H1 (cell line): ENCODE measurements at regions not wholly inside any gene's neighbourhood (a gene's known extent, or its start where the extent isn't known, plus 50 kb on each side); places are given as distances from the start of the nearest gene placed in this dataset.

Source experiments
- CTCF ChIA-PET: fragments of 300-600 bp; sonication (Branson Sonifier 250); formaldehyde crosslinking; loops from one replicate; lab custom pipeline; 2021; ENCODE audit not compliant: partially characterized antibody; lab: Charles Lee
- POLR2A ChIA-PET: fragments of 300-600 bp; sonication (Branson Sonifier 250); formaldehyde crosslinking; loops from one replicate; lab custom pipeline; 2021; ENCODE audit warnings: inconsistent platforms; ENCODE audit not compliant: partially characterized antibody; lab: Charles Lee
- DNase-seq, 2 experiments: peaks; one replicate each; pipeline versions ENCODE4 v3.0.0 to v3.0.0-alpha.2; 2010 to 2022; ENCODE audit warnings: low spot score in 2 of 2, low read depth in 1 of 2, mixed read lengths in 1 of 2
- FAIRE-seq: peaks from 2 replicates; lab custom pipeline; 2011; peaks lifted over from hg19 to GRCh38; lab: Jason Lieb, UNC
- H2AFZ ChIP-seq: 2 replicates; pipeline ENCODE4 v1.8.1; 2012; ENCODE audit warnings: low read length, inconsistent platforms
- H2AK5ac ChIP-seq: 2 replicates; pipeline ENCODE4 v1.6.1; 2013; ENCODE audit warnings: low read depth, low read length
- H2BK120ac ChIP-seq: replicated peaks from 2 replicates; pipeline ENCODE3; 2013; ENCODE audit warnings: low read depth, low read length, inconsistent platforms
- H2BK12ac ChIP-seq: 2 replicates; pipeline ENCODE4 v1.6.1; 2013; ENCODE audit warnings: low read depth, low read length
- H2BK15ac ChIP-seq: 2 replicates; pipeline ENCODE4 v1.6.1; 2013; ENCODE audit warnings: low read length
- H2BK20ac ChIP-seq: 2 replicates; pipeline ENCODE4 v1.6.1; 2013; ENCODE audit warnings: low read length
- H2BK5ac ChIP-seq: 2 replicates; pipeline ENCODE4 v1.6.1; 2013; ENCODE audit warnings: low read depth, low read length
- H3K14ac ChIP-seq: 2 replicates; pipeline ENCODE4 v1.6.1; 2013; ENCODE audit warnings: inconsistent platforms; ENCODE audit not compliant: insufficient read length
- H3K18ac ChIP-seq: 2 replicates; pipeline ENCODE4 v1.6.1; 2013; ENCODE audit warnings: low read length; ENCODE audit errors: extremely low read depth
- H3K23ac ChIP-seq: 2 replicates; pipeline ENCODE4 v1.6.1; 2013; ENCODE audit warnings: inconsistent platforms; ENCODE audit not compliant: insufficient read length
- H3K23me2 ChIP-seq: 2 replicates; pipeline ENCODE4 v1.6.1; 2013; ENCODE audit warnings: low read depth, low read length
- H3K27ac ChIP-seq: 2 replicates; pipeline ENCODE4 v1.6.1; 2011; ENCODE audit warnings: low read depth, low read length, inconsistent platforms
- H3K27me3 ChIP-seq, 4 experiments: replicated peaks in 1 of 4; 1 replicate in 1 of 4; 2 replicates in 3 of 4; pipeline versions ENCODE4 v1.6.1 to v1.8.1; 2011 to 2013; ENCODE audit warnings: low read length in 3 of 4, mild to moderate bottlenecking in 3 of 4, inconsistent platforms in 2 of 4, mixed read lengths in 2 of 4, moderate library complexity in 1 of 4; ENCODE audit not compliant: control insufficient read depth in 3 of 4, insufficient read depth in 3 of 4; ENCODE audit errors: extremely low read depth in 1 of 4
- H3K36me3 ChIP-seq, 4 experiments: 2 replicates each; pipeline versions ENCODE4 v1.6.1 to v1.8.1; 2011 to 2013; ENCODE audit warnings: mild to moderate bottlenecking in 4 of 4, low read length in 3 of 4, moderate library complexity in 2 of 4, control low read depth in 1 of 4, inconsistent platforms in 1 of 4; ENCODE audit not compliant: insufficient read depth in 4 of 4, control insufficient read depth in 2 of 4
- H3K4ac ChIP-seq: replicated peaks from 2 replicates; pipeline ENCODE3; 2013; ENCODE audit warnings: low read length, low read depth, mixed read lengths, inconsistent platforms; ENCODE audit not compliant: insufficient read length
- H3K4me1 ChIP-seq, 4 experiments: replicated peaks in 1 of 4; 1 replicate in 1 of 4; 2 replicates in 3 of 4; pipeline versions ENCODE4 v1.6.1 to v1.8.1; 2011 to 2013; ENCODE audit warnings: low read length in 3 of 4, inconsistent platforms in 2 of 4, mixed read lengths in 1 of 4; ENCODE audit not compliant: insufficient read depth in 4 of 4, control insufficient read depth in 3 of 4
- H3K4me2 ChIP-seq, 2 experiments: 2 replicates each; pipeline versions ENCODE4 v1.6.1 to v1.8.1; 2011 to 2013; ENCODE audit warnings: low read depth in 2 of 2, low read length in 2 of 2, control low read depth in 1 of 2, inconsistent platforms in 1 of 2, mild to moderate bottlenecking in 1 of 2; ENCODE audit not compliant: insufficient read depth in 1 of 2
- H3K4me3 ChIP-seq, 4 experiments: fragments of 200-600, 300-600 bp in 1 of 4; sonication (generic), shearing (Covaris generic), sonication (Bioruptor Twin) in 1 of 4; 2 replicates each; pipeline versions ENCODE4 v1.5.1 to v1.8.1; 2011 to 2016; ENCODE audit warnings: low read length in 4 of 4, low read depth in 3 of 4, control low read depth in 2 of 4, inconsistent platforms in 2 of 4, mild to moderate bottlenecking in 2 of 4, mixed read lengths in 1 of 4, moderate library complexity in 1 of 4; ENCODE audit not compliant: insufficient read depth in 2 of 4; ENCODE audit errors: extremely low read depth in 1 of 4
- H3K56ac ChIP-seq: replicated peaks from 2 replicates; pipeline ENCODE3; 2013; ENCODE audit warnings: low read depth, mild to moderate bottlenecking, mixed read lengths, low read length, inconsistent platforms; ENCODE audit not compliant: insufficient read length
- H3K79me1 ChIP-seq: 2 replicates; pipeline ENCODE4 v1.6.1; 2013; ENCODE audit warnings: low read depth, low read length, control low read depth
- H3K79me2 ChIP-seq, 2 experiments: 2 replicates each; pipeline versions ENCODE4 v1.6.1 to v1.8.1; 2012 to 2013; ENCODE audit warnings: low read length in 2 of 2, mild to moderate bottlenecking in 2 of 2, inconsistent platforms in 1 of 2; ENCODE audit not compliant: insufficient read depth in 2 of 2, control insufficient read depth in 1 of 2
- H3K9ac ChIP-seq, 4 experiments: replicated peaks in 1 of 4; 1 replicate in 1 of 4; 2 replicates in 3 of 4; pipeline versions ENCODE4 v1.6.1 to v1.8.1; 2011 to 2013; ENCODE audit warnings: low read depth in 3 of 4, low read length in 3 of 4, control low read depth in 2 of 4, mild to moderate bottlenecking in 2 of 4, moderate library complexity in 2 of 4, inconsistent platforms in 1 of 4; ENCODE audit errors: extremely low read depth in 1 of 4
- H3K9me3 ChIP-seq, 2 experiments: 2 replicates each; pipeline versions ENCODE4 v1.6.1 to v1.8.1; 2012 to 2013; ENCODE audit warnings: mild to moderate bottlenecking in 2 of 2, moderate library complexity in 2 of 2, control low read depth in 1 of 2, inconsistent platforms in 1 of 2, low read depth in 1 of 2, low read length in 1 of 2, mixed read lengths in 1 of 2; ENCODE audit not compliant: insufficient read depth in 2 of 2
- H4K20me1 ChIP-seq, 2 experiments: replicated peaks in 1 of 2; 2 replicates each; pipeline versions ENCODE3 to v1.8.1; 2011 to 2013; ENCODE audit warnings: inconsistent platforms in 2 of 2, low read length in 2 of 2, mild to moderate bottlenecking in 1 of 2; ENCODE audit not compliant: insufficient read depth in 2 of 2, control insufficient read depth in 1 of 2
- H4K5ac ChIP-seq: 2 replicates; pipeline ENCODE4 v1.6.1; 2013; ENCODE audit warnings: low read length, low read depth, mixed read lengths, inconsistent platforms; ENCODE audit not compliant: insufficient read length
- H4K8ac ChIP-seq: 2 replicates; pipeline ENCODE4 v1.8.0; 2013; ENCODE audit warnings: mild to moderate bottlenecking, moderate library complexity, low read length, inconsistent platforms; ENCODE audit not compliant: insufficient read depth; ENCODE audit errors: extremely low read depth
- H4K91ac ChIP-seq: replicated peaks from 2 replicates; pipeline ENCODE3; 2013; ENCODE audit warnings: low read length, mixed read lengths, inconsistent platforms; ENCODE audit not compliant: insufficient read length
- NANOG ChIP-seq: IDR thresholded peaks from 2 replicates; pipeline ENCODE4 v1.6.1; 2011; ENCODE audit warnings: low read length, low read depth, mild to moderate bottlenecking, inconsistent platforms; ENCODE audit not compliant: insufficient read depth, poor library complexity, severe bottlenecking
- PHF8 ChIP-seq: fragments of 200-600 bp; sonication (generic); conservative IDR thresholded peaks from 2 replicates; pipeline ENCODE4 v1.7.1; 2012; ENCODE audit warnings: low read depth, mild to moderate bottlenecking, inconsistent platforms, low read length, moderate library complexity
- WGBS, 2 experiments: shearing (Covaris generic) in 1 of 2; methylation state at CpG; one replicate each; pipeline versions ENCODE4 v1.1.6 to v1.1.7; 2013 to 2015; ENCODE audit warnings: low lambda C conversion rate in 2 of 2, mixed read lengths in 2 of 2, inconsistent platforms in 1 of 2, low coverage in 1 of 2, missing lambda C conversion rate in 1 of 2; ENCODE audit not compliant: insufficient replicate concordance in 2 of 2, insufficient coverage in 1 of 2, insufficient read length in 1 of 2; ENCODE audit errors: extremely low coverage in 1 of 2, missing lambda C conversion rate in 1 of 2; 5-methylcytosine and 5-hydroxymethylcytosine counted together

DNA sequence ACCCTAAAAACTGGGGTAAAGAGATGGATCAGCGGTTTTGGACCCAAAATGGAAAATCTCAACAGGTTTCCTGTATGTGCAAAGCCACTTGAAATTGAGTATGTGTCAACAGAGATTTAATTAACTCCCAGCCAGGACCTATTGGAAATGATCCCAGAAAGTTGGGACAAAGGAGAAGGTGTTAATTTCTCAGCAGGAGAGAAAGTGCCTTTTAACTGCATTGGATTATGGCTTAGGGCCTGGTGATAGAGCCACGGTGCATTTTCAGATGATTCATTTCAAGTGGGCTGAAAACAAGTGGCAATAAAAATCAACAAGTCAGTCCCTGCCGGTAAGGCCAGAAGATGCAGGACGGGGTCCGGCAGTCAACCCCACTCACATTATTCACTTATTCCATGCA is 80.2 kb upstream of the BCL11A start:
- Histone ChIP-seq H3K36me3 (no peaks in the 10 kb centered on the region), H3K4ac (no peak overlapping the region), H2AK5ac (no peak overlapping the region), H3K23ac (no peak overlapping the region), H4K5ac (no peak overlapping the region), H3K27ac (no peak overlapping the region), H4K8ac (no peak overlapping the region), H3K27me3 (no peaks in the 10 kb centered on the region), H2BK20ac (no peak overlapping the region), H3K9me3 (no peaks in the 10 kb centered on the region), H2AFZ (no peak overlapping the region), H3K79me2 (no peaks in the 10 kb centered on the region), H3K18ac (no peak overlapping the region), H3K4me3 (no peak overlapping the region), H4K20me1 (no peaks in the 10 kb centered on the region)
- CTCF ChIA-PET: interaction anchor here (1.0 to 3.5 kb wide), 2 partner anchors 9 to 12 kb away, joined by 3 to 26 read pairs; no protein-coding TSS in a partner anchor
- no peak for TF ChIP-seq PHF8
- peak; percentile 41 for TF ChIP-seq NANOG
- TF ChIP-seq, all 59 proteins: peak for 1
- H2BK15ac ChIP-seq: no peak overlapping the region
- H4K91ac ChIP-seq: no peak overlapping the region
- no peaks in the 10 kb centered on the region for H3K23me2 ChIP-seq
- H2BK120ac ChIP-seq: no peak overlapping the region
- H3K56ac ChIP-seq: no peak overlapping the region
- no peaks in the 10 kb centered on the region for H3K79me1 ChIP-seq
- no peak overlapping the region for H3K4me2 ChIP-seq
- no peak overlapping the region for H3K14ac ChIP-seq
- FAIRE-seq: no peak
- no peak overlapping the region for H2BK5ac ChIP-seq
- DNase-seq: no peak
- POLR2A ChIA-PET: no interaction called here
- H3K4me1 ChIP-seq: no peaks in the 10 kb centered on the region; a peak in 1 of 7 replicates
- 84% methylated on average over 5 of the region's 5 CpGs; no CpG with 5 or more reads in 1 of the 2 experiments for WGBS, 2 experiments
- no peak overlapping the region for H2BK12ac ChIP-seq
- no peak overlapping the region for H3K9ac ChIP-seq
